CD4-positive, alpha-beta T cell treated with Interleukin-15 for 1 hour (primary cell): ENCODE measurements at regions not wholly inside any gene's neighbourhood (a gene's known extent, or its start where the extent isn't known, plus 50 kb on each side); places are given as distances from the start of the nearest gene placed in this dataset.
"Not testable (repeated sequence)": the region's sequence is repeated elsewhere in the genome, so short reads cannot be mapped to it uniquely, and the experiment has no call there.

Experiments used
- DNase-seq: peaks from one replicate; pipeline ENCODE4 v3.0.0-alpha.2; 2020

DNA sequence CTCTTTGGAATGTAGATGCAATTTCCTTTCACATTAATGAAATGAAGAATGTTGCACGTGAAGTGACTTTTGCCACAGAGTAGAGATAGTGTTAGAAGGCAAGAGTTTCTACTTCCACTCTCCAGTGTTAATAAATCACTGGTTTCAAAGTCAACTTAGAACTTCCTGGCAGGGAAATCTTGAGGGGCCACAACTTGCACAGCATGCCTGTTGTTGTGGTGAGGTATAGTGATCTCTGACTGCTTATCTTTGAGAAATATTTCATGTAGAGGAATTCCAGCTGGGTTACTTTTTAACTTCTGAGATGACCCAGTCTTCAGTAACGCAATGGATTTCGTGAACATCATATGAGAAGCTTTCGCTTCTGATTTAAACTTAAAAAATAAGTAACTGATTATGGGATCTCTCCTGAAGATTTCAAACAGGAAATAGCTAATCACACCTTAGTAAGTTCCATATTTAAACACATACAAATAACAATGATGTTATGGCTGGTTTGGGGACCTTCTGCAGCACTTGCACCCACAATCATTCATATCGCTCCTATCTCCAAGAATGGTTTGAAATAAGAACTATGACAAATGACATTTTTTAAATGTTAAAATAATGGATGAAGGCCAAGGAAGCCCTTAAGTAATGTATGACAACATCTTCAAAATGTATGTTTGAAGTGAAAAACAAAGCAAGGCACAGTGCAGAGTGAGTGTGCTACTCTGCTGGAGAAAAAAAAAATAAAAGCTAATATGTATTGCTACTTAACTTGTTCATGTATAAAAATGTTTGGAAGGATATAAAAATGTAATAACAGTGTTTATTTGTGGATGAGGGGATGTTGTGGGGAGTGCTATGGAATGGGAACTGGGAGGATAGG is 726.5 kb upstream of the NECTIN3 start:
- no peak for DNase-seq

DNA sequence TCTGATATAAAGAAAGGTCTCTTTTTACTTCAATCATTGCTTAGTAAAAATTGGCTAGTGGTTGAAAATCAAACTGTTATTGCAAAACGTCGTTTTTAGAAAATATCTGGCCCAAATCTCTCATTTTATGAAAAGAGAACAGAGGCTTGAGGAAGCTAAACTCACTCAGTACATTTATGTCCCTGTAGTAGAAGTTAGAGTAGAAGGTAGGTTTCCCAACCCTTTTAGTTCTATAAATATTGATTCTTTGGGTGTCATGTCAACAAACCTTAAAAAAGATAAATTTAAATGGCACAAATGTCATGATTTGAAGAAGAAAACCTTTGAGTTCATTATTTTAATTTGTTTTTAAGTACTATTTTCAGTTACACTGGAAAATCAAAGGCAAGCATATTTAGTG is 722.3 kb upstream of the NECTIN3 start:
- DNase-seq, result no peak

DNA sequence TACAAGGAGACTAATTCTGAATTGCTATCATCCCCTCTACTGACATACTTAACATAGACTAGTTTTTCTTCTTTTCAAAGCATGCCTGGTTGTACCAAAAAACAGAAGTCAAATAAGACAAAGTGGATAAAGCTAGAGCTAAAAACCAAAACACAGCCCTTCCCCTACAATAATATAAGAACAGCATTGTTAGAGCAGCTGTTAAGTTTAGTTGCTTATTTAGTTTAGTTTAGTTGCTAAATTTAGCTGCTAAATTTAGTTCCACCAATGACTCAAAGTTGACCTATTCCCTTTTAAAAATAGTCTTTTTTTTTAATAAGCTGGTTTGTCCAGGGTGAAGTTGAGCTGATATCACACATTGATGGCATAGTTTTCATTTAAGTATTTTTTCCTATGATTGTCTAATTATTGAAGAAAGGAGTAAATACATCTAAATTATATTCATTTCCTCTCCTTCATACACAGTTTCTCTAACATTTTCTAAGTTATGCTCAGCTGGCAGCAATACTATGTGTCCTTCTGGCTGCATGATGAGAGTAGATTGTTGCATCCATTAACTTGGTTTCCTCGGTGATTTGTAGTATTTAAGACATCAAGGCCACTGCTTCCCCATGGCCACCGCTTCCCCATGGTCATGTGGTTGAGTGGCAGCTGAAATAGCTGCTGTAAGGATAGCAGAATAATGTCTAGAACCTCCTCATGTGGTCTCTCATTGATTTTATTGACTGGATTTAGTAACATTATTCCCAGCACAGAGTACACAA is 718.6 kb upstream of the NECTIN3 start:
- DNase-seq, result no peak

GRCh38 chr3:110362751-110363150 is 708.9 kb upstream of the NECTIN3 start:
- DNase-seq, result no peak

DNA sequence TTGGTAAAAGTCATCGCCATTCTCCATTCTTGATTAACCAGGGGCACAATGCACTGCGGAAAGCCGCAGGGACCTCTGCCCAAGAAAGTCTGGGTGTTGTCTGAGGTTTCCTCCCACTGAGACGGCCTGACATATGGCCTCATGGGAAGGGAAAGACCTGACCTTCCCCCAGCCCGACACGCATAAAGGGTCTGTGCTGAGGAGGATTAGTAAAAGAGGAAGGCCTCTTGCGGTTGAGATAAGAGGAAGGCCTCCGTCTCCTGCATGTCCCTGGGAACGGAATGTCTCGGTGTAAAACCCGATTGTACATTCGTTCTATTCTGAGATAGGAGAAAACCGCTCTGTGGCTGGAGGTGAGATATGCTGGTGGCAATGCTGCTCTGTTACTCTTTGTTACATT is 704.3 kb upstream of the NECTIN3 start:
- DNase-seq, result not testable (repeated sequence)

- no peak for DNase-seq
These were observed 695.7 kb upstream of the NECTIN3 start for GRCh38 chr3:110375751-110376518.

GRCh38 chr3:110378481-110378880 is 693.1 kb upstream of the NECTIN3 start:
- no peak for DNase-seq

GRCh38 chr3:110381992-110382391 is 689.6 kb upstream of the NECTIN3 start:
- no peak for DNase-seq

DNA sequence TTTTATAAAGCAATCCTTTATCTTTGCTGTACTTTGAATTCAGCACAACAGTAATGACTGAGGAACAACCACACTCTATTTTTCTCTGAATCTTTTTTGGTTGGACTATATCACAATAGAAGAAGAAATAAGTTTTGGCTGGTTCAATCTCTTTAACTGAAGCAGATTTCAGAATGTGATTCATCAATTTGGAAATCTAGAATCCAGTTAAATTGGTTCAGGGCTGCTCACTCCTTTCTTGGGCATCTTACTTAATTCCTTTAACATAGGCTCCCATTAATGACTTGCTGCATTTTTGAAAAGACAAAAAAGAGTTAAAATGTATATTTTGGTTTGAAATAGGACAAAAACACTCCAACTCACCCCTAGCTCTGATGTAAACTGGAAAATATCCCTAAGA is 688.3 kb upstream of the NECTIN3 start:
- DNase-seq, result no peak

DNA sequence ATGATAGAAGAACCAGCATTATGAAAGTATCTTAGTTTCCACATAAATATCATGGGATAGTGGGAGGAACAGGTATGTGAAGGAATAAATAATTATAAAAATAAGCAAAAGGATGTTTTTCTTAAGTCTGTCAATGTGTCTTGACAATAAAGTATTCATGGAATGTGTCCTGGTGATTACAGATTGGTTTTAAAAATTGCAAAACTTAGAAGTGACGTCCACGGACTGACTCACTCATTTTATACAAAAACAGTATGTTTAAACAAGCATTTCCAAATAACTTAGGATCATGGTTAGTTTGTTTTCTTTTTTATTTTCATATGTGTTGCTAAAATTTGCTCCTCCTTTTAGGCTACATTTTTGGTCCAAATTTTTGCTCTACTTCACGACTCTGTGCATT is 687.0 kb upstream of the NECTIN3 start:
- DNase-seq, result no peak

GRCh38 chr3:110389005-110389404 is 682.6 kb upstream of the NECTIN3 start:
- no peak for DNase-seq

GRCh38 chr3:110390372-110390771 is 681.2 kb upstream of the NECTIN3 start:
- DNase-seq, result no peak

DNA sequence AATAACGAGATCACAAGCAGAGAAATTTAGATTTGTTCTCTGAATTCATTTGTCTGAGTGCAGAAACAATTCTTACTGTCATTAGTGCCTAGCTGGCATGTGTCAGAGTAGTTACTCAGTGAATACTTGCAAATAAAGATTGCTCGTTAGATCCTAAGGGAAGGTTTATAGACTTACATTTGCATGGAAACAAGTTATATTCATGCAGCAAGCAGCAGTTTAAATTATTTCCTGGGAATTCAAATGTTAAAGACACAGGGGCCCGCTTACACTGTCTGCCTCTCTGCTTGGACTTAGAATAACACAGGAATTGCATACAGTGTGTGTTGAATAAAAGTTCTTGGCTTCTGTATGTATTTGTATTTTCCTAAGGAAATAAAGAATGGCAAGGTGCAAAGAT is 680.6 kb upstream of the NECTIN3 start:
- no peak for DNase-seq

DNA sequence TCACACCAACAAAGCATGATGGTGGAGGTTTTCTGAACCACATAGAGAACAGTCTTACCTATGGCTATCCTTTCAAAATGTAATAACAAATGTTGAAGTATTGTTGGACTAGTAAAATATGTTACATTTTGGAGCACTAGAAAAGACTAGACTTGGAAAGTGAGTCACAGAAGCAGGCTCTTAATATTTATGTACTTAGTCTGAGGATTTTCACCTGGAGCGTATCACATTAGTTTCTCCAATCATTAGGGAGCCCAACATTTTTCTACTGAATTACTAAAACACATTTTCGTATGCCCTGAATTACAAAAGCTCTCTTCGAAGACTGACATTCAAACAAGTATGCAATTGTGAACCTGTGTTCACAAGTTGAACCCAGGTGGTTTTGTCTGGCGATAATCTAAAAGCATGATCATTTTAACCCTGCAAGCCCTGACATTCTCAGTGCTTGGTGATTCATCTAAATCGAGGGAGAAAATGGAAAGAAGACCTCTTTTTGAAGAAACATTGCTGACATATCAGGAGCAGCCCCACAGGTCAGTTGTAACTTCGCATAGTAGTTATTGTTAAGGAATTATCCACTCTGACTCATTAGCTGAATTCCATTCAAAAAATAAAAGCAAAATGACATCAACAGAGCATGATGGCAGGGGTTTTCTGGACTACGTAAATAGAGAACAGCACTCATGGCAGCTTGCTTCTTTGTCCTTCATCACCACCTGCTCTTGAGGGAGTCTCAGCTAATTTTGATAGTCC is 679.8 kb upstream of the NECTIN3 start:
- DNase-seq, result no peak

DNA sequence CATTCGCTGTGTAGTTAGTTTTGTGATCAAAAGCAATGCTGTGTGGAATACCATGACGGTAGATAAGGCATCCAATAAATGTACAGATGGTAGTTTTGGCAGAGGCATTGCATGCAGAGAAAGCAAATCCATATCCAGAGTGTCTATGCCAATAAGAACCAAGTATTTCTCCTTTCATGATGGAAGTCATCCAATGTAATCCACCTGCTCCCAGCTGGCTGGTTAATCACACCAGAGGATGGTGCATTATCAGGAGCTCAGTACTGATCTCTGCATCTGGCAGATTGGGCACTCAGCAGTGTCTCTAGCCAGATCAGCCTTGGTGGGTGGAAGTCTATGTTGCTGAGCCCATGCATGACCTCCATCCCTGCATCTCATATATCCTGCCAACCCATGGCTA is 677.7 kb upstream of the NECTIN3 start:
- no peak for DNase-seq

GRCh38 chr3:110397115-110397514 is 674.5 kb upstream of the NECTIN3 start:
- no peak for DNase-seq

DNA sequence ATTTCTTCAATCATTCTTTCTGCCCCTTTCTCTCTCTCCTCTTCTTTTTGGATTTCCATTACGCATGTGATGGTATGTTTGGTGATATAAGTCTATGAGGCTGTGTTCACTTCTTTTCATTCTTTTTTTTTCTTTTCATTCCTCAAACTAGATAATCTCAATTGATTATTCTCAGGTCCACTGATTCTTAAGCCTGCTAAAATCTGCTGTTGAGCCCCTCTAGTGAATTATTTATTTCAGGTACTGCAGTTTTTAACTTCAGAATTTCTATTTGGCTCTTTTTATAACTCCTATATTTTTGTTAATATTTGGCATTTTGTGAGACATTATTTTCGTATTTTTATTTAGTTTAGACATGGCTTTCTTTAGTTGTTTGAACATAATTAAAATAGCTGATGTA is 671.3 kb upstream of the NECTIN3 start:
- DNase-seq, result no peak

DNA sequence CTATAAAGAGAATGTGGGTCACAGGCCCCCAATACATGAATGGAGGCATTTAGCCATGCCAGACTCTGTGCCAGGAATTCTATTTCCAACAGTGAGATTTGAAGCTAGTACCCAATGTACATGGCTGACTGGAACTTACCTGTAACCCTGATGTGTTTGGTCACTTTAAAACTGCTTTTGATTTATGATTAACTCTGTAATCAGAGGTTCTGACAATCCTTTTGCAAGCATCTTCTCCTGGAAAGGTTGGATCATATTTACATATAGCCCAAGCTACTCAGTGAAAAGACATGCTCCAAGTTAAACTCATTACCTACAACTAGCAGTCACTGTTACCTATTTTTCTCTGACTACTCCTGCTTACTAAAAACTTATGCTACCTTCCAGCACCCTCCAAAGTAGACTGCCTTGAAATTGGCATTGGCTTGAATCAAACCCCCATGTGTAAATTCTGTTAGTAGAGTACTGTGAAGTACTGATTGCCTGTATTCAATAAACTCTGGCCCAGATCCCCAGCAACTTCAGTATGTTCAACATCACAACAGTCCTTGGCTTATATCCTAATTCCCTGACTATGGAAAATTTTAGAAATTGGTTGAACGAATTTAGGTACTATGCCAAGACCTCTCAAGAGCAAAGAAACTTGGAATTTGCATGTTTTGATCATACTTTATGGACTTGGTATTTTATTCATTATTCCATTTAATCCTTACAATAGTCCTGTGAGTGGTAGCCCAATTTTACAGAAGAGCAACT is 665.6 kb upstream of the NECTIN3 start:
- DNase-seq, result no peak

DNA sequence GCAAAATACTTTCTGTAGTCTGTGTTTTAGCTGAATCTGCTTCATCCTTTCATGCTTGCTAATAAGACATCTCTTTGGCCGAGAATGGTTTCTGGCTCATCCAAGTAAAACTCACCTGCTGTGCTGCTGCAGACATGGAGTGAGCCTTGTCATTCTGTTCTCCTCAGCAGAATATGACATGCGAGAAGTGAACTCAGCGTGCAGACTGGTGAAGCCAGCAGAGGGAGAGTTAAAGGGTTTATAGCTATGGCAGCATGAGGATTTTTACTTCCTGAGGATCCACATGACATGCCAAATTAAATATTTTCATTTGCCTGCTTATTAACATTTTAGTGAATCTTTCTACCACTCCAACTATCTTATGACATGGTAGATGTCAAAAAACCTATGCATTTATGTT is 658.4 kb upstream of the NECTIN3 start:
- no peak for DNase-seq

DNA sequence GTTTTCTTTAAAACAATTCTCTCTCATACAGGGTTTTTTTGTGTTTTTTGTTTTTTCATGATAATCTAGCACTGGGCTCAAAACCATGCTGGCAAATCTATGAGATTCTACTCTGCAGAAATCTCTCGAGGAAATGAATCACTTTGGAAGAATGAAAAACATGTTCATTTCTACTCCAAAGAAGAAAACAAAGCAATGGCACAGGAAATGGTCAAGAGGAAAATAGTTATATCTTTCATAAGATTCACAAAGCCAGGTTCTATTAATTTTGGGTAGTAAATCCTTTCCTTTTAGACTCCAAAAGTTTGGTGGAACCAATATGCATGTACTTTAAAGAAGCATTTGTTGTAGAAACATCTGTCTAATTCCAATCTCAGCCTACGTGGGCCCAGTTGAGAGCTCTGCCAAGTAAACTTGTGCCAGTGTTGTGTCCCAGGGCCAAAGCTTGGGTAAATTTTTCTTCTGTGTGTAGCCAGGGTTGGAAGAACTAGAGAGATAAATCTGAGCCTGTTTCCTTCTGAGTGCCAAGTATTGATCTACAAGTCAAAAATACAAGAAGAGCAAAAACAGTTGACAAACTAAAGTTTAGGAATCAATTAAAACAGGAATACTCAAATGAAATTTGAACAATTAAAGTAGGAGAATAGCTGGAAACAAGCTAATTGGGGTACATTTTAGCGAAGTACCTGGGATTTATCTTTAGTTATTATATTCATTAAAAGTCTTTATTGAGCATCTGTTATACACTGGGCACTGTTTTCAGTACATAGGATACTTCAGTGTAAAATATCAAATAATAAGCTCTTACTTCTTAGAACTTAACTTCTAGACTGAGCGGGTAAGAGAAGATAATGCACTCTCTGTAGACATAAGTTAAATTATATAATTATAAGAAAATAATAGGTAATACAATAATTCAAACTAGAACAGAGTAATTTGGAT is 657.5 kb upstream of the NECTIN3 start:
- no peak for DNase-seq

GRCh38 chr3:110414855-110415254 is 656.8 kb upstream of the NECTIN3 start:
- no peak for DNase-seq
